ENCODE measurements at regions not wholly inside any gene's neighbourhood (a gene's known extent, or its start where the extent isn't known, plus 50 kb on each side); places are given as distances from the start of the nearest gene placed in this dataset.

DNA sequence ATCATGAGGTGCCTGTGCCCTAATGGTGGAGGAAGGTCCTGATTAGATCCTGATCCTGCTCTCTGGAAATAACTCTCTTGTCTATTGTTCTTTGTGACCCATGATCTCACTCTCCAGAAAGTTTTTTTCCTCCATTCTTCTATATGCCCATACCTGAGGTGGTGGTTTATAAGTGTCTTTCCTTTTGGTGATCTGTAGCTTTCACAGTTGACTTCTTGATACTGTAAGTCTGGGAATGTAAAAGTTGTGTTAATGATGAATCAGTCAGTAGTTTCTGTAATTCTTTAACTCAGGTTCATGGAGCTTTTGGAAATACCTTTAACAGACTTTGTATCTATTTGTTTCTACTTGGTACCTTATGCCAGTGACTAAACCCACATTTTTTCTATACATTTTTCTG lies 444.0 kb upstream of the FLRT2 start:
- no peak overlapping the region for H3K9ac ChIP-seq (ENCODE audit: insufficient read depth in 1 of 2, low read length in 2 of 2)
- H3K4me1 ChIP-seq (ENCODE audit: control insufficient read depth in 5 of 5, insufficient read depth in 5 of 5, low read length in 5 of 5), result no peaks in the 10 kb centered on the region
- DNase-seq (no peak), ATAC-seq (ENCODE audit: insufficient read depth, low FRiP score) (no peak)
- no peak for TF ChIP-seq CTCF (IDR thresholded peaks at IDR 0.05; ENCODE audit: control extremely low read depth, extremely low read depth)
- no peak overlapping the region for H3K4me3 ChIP-seq
- no peak overlapping the region for H3K27ac ChIP-seq (ENCODE audit: low read depth in 1 of 2, low read length in 1 of 2)
- H3K9me3 ChIP-seq (ENCODE audit: control insufficient read depth in 4 of 4, insufficient read depth in 3 of 4, low read length in 3 of 4), result no peaks in the 10 kb centered on the region
- peaks cover 0 to 13% (median 0%) of the 10 kb centered on the region in 3 donors for H3K27me3 ChIP-seq (ENCODE audit: control insufficient read depth in 3 of 3, insufficient read depth in 3 of 3, low read length in 2 of 3)
- no peaks in the 10 kb centered on the region for H3K36me3 ChIP-seq (ENCODE audit: control insufficient read depth in 4 of 4, insufficient read depth in 4 of 4, low read length in 4 of 4)

GRCh38 chr14:85087201-85087600 lies 442.7 kb upstream of the FLRT2 start:
- DNase-seq (no peak), ATAC-seq (ENCODE audit: insufficient read depth, low FRiP score) (no peak)
- TF ChIP-seq CTCF (IDR thresholded peaks at IDR 0.05; ENCODE audit: control extremely low read depth, extremely low read depth), result no peak
- Histone ChIP-seq H3K4me1 (ENCODE audit: control insufficient read depth in 5 of 5, insufficient read depth in 5 of 5, low read length in 5 of 5) (no peaks in the 10 kb centered on the region), H3K27me3 (ENCODE audit: control insufficient read depth in 3 of 3, insufficient read depth in 3 of 3, low read length in 2 of 3) (peaks cover 0 to 6% (median 0%) of the 10 kb centered on the region in 3 donors), H3K4me3 (no peak overlapping the region), H3K9ac (ENCODE audit: insufficient read depth in 1 of 2, low read length in 2 of 2) (no peak overlapping the region), H3K9me3 (ENCODE audit: control insufficient read depth in 4 of 4, insufficient read depth in 3 of 4, low read length in 3 of 4) (no peaks in the 10 kb centered on the region), H3K36me3 (ENCODE audit: control insufficient read depth in 4 of 4, insufficient read depth in 4 of 4, low read length in 4 of 4) (no peaks in the 10 kb centered on the region), H3K27ac (ENCODE audit: low read depth in 1 of 2, low read length in 1 of 2) (no peak overlapping the region)
- WGBS, 2 donors, result 45 to 95% methylated on average over 2 of the region's 2 CpGs

GRCh38 chr14:85088192-85088591 lies 441.8 kb upstream of the FLRT2 start:
- no peaks in the 10 kb centered on the region for H3K36me3 ChIP-seq (ENCODE audit: control insufficient read depth in 4 of 4, insufficient read depth in 4 of 4, low read length in 4 of 4)
- no peak overlapping the region for H3K27ac ChIP-seq (ENCODE audit: low read depth in 1 of 2, low read length in 1 of 2)
- ATAC-seq (ENCODE audit: insufficient read depth, low FRiP score), result no peak
- H3K9ac ChIP-seq (ENCODE audit: insufficient read depth in 1 of 2, low read length in 2 of 2), result no peak overlapping the region
- H3K4me3 ChIP-seq, result no peak overlapping the region
- H3K4me1 ChIP-seq (ENCODE audit: control insufficient read depth in 5 of 5, insufficient read depth in 5 of 5, low read length in 5 of 5), result no peaks in the 10 kb centered on the region
- DNase-seq, result no peak
- 66 to 83% methylated on average over 2 of the region's 2 CpGs for WGBS, 2 donors
- no peaks in the 10 kb centered on the region for H3K9me3 ChIP-seq (ENCODE audit: control insufficient read depth in 4 of 4, insufficient read depth in 3 of 4, low read length in 3 of 4)
- TF ChIP-seq CTCF (IDR thresholded peaks at IDR 0.05; ENCODE audit: control extremely low read depth, extremely low read depth), result no peak
- peaks cover 0 to 6% (median 0%) of the 10 kb centered on the region in 3 donors for H3K27me3 ChIP-seq (ENCODE audit: control insufficient read depth in 3 of 3, insufficient read depth in 3 of 3, low read length in 2 of 3)

DNA sequence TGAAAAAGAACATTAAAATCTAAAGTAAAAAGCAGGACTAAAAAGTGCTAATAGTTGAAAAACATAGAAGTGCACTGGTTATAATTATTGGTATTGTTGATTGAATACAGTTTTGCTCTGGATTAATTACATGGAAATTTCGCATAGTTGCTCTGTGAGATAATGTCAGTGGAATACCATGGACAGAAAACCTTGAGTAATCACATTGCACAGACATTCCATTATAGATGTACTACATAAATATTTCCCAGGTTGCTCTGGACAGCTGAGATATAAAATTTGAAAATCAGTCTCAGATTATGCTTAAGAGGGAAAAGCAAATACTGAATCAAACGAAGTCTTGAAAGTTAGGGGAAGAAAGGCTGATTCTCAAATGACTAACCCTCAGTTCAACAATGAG lies 439.3 kb upstream of the FLRT2 start:
- Histone ChIP-seq H3K9ac (ENCODE audit: insufficient read depth in 1 of 2, low read length in 2 of 2) (no peak overlapping the region), H3K27ac (ENCODE audit: low read depth in 1 of 2, low read length in 1 of 2) (no peak overlapping the region), H3K9me3 (ENCODE audit: control insufficient read depth in 4 of 4, insufficient read depth in 3 of 4, low read length in 3 of 4) (no peaks in the 10 kb centered on the region), H3K36me3 (ENCODE audit: control insufficient read depth in 4 of 4, insufficient read depth in 4 of 4, low read length in 4 of 4) (no peaks in the 10 kb centered on the region), H3K27me3 (ENCODE audit: control insufficient read depth in 3 of 3, insufficient read depth in 3 of 3, low read length in 2 of 3) (peaks cover 0 to 11% (median 2%) of the 10 kb centered on the region in 3 donors), H3K4me1 (ENCODE audit: control insufficient read depth in 5 of 5, insufficient read depth in 5 of 5, low read length in 5 of 5) (no peaks in the 10 kb centered on the region), H3K4me3 (no peak overlapping the region)
- DNase-seq, result no peak
- 77 to 80% methylated on average over 2 of the region's 2 CpGs for WGBS, 2 donors
- TF ChIP-seq CTCF (IDR thresholded peaks at IDR 0.05; ENCODE audit: control extremely low read depth, extremely low read depth), result no peak
- ATAC-seq (ENCODE audit: insufficient read depth, low FRiP score), result no peak
